ENCODE measurements at regions not wholly inside any gene's neighbourhood (a gene's known extent, or its start where the extent isn't known, plus 50 kb on each side); places are given as distances from the start of the nearest gene placed in this dataset.

DNA sequence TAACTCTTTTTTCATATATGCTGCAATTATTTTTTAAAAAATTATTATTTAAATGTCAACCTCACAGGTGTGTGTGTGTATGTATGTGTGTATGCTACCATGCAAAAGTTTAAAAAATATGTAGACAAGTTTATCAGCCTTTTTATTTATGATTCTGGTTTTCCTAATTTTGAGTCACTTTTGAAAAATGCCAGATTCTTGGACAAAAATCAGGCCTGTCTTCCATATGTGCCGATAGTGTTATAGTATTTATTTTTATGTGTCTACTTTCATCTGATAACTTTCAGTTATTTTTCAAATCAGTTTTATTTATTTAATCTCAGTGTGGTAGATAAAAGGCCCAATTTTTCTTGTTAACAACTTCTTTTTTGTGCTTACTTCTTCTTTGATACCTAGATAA lies 176.2 kb downstream of the RDH14 start:
- DNase-seq (ENCODE audit: low read depth in 4 of 4, low spot score in 1 of 4): no peak

GRCh38 chr2:18381386-18381785 lies 179.1 kb downstream of the RDH14 start:
- DNase-seq (ENCODE audit: low read depth in 4 of 4, low spot score in 1 of 4): no peak

DNA sequence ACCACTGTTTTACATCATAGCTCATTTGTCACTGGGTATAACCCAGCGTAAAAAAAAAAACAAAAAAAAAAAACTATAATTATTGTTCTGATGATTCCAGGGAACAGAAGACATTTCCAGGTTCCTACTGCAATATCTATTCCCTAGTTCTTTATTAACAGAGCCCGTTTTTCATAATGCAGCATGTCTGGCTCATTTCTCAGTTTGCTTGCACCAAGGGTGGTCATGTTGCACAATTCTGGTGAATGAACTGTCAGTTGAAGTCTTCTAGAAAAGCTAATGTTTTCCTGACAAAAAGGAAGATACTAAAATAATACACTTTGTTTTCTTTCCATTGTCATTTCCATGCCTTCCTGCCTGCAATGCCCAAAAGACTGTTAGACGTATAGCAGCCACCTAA lies 180.1 kb downstream of the RDH14 start:
- DNase-seq (ENCODE audit: low read depth in 4 of 4, low spot score in 1 of 4): no peak

DNA sequence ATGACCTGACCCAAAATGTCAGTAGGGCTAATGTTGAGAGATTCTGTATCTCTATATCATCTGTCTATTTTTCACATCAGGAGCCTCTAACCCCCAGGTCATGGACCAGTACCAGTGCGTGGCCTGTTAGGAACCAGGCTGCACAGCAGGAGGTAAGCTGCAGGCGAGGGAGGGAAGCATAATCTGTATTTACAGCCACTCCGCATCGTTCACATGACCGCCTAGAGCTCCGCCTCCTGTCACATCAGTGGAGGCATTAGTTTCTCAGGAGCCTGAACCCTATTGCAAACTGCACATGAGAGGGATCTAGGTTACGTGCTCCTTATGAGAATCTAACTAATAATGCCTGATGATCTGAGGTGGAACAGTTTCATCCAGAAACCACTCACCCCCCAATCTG lies 180.6 kb downstream of the RDH14 start:
- no peak for DNase-seq (ENCODE audit: low read depth in 4 of 4, low spot score in 1 of 4)

GRCh38 chr2:18378020-18378653 lies 182.3 kb downstream of the RDH14 start:
- DNase-seq (ENCODE audit: low read depth in 4 of 4, low spot score in 1 of 4): no peak

GRCh38 chr2:18376936-18377335 lies 183.5 kb downstream of the RDH14 start:
- no peak for DNase-seq (ENCODE audit: low read depth in 4 of 4, low spot score in 1 of 4)

DNA sequence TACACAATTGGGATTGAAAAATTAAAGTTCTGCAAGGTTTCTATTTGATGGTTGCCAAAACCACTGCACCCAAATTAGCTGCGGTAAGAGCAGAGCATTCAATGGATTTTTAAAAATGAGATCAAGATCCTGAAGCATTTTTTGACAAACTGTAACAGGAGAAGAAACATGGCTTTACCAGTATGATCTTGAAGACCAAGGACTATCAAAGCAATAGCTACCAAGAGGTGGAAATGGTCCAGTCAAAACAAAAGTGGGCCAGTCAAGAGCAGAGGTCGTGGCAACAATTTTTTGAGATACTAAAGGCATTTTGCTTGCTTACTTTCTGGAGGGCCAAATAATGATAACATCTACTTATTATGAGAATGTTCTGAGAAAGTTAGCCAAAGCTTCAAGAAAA lies 186.8 kb downstream of the RDH14 start:
- DNase-seq (ENCODE audit: low read depth in 4 of 4, low spot score in 1 of 4): no peak

- DNase-seq (ENCODE audit: low read depth in 4 of 4, low spot score in 1 of 4): no peak
Observed at GRCh38 chr2:18373081-18373480, 187.4 kb downstream of the RDH14 start.

- DNase-seq (ENCODE audit: low read depth in 4 of 4, low spot score in 1 of 4): no peak
Observed at GRCh38 chr2:18372641-18373040, 187.8 kb downstream of the RDH14 start.

GRCh38 chr2:18369760-18370159 lies 190.7 kb downstream of the RDH14 start:
- no peak for DNase-seq (ENCODE audit: low read depth in 4 of 4, low spot score in 1 of 4)

GRCh38 chr2:18368008-18368407 lies 192.4 kb downstream of the RDH14 start:
- no peak for DNase-seq (ENCODE audit: low read depth in 4 of 4, low spot score in 1 of 4)

GRCh38 chr2:18365342-18365741 lies 195.1 kb downstream of the RDH14 start:
- no peak for DNase-seq (ENCODE audit: low read depth in 4 of 4, low spot score in 1 of 4)

DNA sequence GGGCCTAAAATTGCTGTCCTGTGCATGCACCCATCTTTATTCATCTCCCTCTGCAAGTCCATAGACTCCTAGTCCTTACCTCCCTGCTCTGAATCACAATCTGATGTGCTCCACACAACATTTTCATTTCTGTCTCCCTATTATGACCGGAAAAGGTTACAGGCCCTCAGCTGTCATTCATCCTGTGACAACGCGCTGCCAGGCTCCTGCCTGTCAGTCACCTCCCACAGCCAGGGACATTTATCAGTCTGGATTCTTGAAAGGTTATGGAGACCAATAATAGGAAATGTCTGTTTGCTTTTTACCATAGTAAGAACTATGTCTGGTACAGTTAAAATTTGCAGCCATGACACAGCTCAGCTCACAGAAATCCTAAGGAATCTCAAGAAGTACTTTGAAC lies 197.1 kb downstream of the RDH14 start:
- DNase-seq (ENCODE audit: low read depth in 4 of 4, low spot score in 1 of 4): no peak

GRCh38 chr2:18362696-18363095 lies 197.8 kb downstream of the RDH14 start:
- DNase-seq (ENCODE audit: low read depth in 4 of 4, low spot score in 1 of 4): no peak

- no peak for DNase-seq (ENCODE audit: low read depth in 4 of 4, low spot score in 1 of 4)
Observed at GRCh38 chr2:18357537-18357936, 202.9 kb downstream of the RDH14 start.

- no peak for DNase-seq (ENCODE audit: low read depth in 4 of 4, low spot score in 1 of 4)
Observed at GRCh38 chr2:18356676-18357075, 203.8 kb downstream of the RDH14 start.

DNA sequence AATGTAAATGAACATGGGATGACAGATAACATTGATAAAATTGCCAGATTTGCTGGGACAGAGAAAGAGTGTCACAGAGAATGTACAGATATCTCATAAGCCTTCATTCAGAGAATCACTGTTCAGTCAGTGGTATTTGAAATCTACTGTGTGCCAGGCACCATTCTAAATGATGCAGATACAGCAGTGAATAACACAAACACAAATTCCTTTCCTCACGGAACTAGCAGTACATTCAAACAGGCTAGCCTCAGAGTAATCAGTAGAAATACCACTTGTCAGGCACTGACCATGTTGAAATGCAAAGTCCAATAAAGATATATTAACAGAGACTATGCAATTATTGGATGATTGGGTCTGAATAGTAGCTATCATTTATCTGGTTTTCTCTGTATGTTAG lies 211.0 kb downstream of the RDH14 start:
- no peak for DNase-seq (ENCODE audit: low read depth in 4 of 4, low spot score in 1 of 4)

DNA sequence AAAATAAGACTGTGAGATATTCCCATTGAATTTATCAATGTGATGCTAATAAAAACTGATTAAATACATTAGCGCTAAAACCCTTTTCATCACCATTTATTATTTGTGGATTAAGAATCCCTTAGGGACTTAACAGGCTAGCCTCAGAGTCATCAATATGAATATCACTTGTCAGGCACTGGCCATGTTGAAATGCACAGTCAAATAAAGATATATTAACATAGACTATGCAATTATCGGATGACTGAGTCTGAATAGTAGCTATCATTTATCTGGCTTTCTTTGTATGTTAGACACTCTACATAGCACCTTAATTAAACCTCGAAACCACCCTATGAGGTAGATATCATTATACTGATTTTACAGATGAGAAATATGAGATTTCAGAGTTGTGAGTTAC lies 213.6 kb downstream of the RDH14 start:
- no peak for DNase-seq (ENCODE audit: low read depth in 4 of 4, low spot score in 1 of 4)

DNA sequence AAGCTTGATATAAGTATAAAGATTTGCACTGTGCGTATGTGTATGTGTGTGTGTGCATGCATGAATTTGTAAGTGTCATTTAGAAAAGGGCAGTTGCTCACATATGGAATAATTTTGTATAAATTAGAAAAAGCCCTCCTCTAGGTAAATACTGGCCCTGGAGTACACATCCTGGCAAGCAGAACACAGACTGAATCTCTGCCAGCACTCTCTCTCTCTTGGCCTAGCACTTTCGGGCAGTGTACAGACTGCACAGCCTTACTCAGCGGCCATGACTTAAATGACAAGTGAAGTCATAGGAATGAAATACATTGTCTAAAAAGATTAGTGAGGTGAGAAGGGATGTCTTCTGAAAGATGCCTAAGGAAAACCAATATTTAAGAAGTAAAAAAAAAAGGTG lies 214.1 kb downstream of the RDH14 start:
- DNase-seq (ENCODE audit: low read depth in 4 of 4, low spot score in 1 of 4): no peak

DNA sequence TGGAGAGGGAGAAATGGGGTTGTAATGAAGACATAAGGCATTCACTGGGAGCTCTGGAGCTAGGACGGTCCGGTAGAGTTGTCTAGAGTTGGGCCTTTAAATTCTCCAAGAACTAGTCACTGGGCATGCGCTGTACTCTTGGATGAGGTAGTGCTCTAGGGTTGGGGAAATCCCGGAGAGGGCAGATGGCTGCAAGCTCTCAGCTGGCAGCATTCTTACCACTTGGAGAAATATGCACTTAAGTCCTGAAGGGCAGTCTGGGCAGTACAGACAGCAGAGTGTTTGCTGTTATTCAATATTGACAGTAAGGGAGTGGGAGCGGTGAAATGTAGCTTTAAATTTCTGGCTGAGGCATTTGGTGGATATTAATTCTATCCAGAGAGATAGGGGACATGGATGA lies 214.6 kb downstream of the RDH14 start:
- no peak for DNase-seq (ENCODE audit: low read depth in 4 of 4, low spot score in 1 of 4)

DNA sequence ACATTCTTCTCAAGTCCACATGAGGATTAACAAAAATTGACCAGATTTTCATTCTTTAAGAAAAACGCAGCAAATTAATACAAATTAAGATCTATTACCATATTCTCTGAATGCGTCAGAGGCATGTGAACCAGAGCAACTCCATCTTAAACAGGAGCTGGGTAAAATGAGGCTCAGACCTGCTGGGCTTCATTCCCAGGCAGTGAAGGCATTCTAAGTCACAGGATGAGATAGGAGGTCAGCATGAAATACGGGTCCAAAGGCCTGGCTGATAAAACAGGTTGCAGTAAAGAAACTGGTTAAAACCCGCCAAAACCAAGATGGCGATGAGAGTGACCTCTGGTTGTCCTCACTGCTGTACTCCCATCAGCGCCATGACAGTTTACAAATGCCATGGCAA lies 217.6 kb downstream of the RDH14 start:
- no peak for DNase-seq (ENCODE audit: low read depth in 4 of 4, low spot score in 1 of 4)

GRCh38 chr2:18339326-18339725 lies 221.1 kb downstream of the RDH14 start:
- DNase-seq (ENCODE audit: low read depth in 4 of 4, low spot score in 1 of 4): no peak

GRCh38 chr2:18336975-18337374 lies 223.5 kb downstream of the RDH14 start:
- DNase-seq (ENCODE audit: low read depth in 4 of 4, low spot score in 1 of 4): no peak

DNA sequence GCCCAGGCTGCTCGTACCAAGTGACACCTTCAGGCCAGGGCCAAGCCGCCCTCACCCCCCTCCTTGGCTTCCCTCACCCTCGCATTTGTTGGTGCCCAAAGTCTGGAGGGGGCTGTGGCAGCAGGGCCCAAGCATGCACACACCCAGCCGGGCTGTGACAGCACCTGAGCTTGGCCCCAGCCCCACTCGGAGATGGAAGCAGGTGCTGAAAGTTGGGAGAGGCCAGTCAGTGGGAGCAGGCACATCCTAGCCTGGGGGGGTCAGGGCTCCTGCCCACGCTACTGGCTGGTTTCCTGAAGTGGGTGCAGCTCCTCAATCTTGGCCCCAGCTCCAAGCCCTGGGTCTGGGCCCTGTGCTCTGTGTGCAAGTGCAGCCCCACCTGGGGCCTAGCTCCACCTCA lies 228.0 kb downstream of the RDH14 start:
- DNase-seq (ENCODE audit: low read depth in 4 of 4, low spot score in 1 of 4): no peak
